Small intestine (tissue), 7 donors: ENCODE measurements at regions not wholly inside any gene's neighbourhood (a gene's known extent, or its start where the extent isn't known, plus 50 kb on each side); places are given as distances from the start of the nearest gene placed in this dataset.

Source experiments
- DNase-seq, 2 donors: peaks; one replicate each; pipeline versions ENCODE4 v3.0.0 to v3.0.0-alpha.2; 2013
- FAIRE-seq: peaks from 2 replicates; lab custom pipeline; 2012; peaks lifted over from hg19 to GRCh38; lab: Jason Lieb, UNC
- H3K27ac ChIP-seq, 3 donors: one replicate each; pipeline ENCODE4 v1.5.1; 2013; ENCODE audit warnings: low read length in 2 of 3, mild to moderate bottlenecking in 2 of 3, control low read depth in 1 of 3, inconsistent platforms in 1 of 3, low read depth in 1 of 3, moderate library complexity in 1 of 3
- H3K27me3 ChIP-seq, 3 donors: one replicate each; pipeline ENCODE4 v1.6.1; 2013; ENCODE audit warnings: low read length in 3 of 3, inconsistent platforms in 1 of 3; ENCODE audit not compliant: control insufficient read depth in 3 of 3, insufficient read depth in 3 of 3
- H3K36me3 ChIP-seq, 3 donors: one replicate each; pipeline ENCODE4 v1.6.1; 2013; ENCODE audit warnings: low read length in 3 of 3, inconsistent platforms in 1 of 3, low read depth in 1 of 3, mild to moderate bottlenecking in 1 of 3, moderate library complexity in 1 of 3; ENCODE audit not compliant: control insufficient read depth in 3 of 3, insufficient read depth in 2 of 3
- H3K4me1 ChIP-seq, 3 donors: one replicate each; pipeline ENCODE4 v1.6.1; 2013; ENCODE audit warnings: low read length in 2 of 3, inconsistent platforms in 1 of 3, low read depth in 1 of 3, mild to moderate bottlenecking in 1 of 3, moderate library complexity in 1 of 3; ENCODE audit not compliant: control insufficient read depth in 3 of 3, insufficient read depth in 2 of 3
- H3K4me3 ChIP-seq, 3 donors: one replicate each; pipeline ENCODE4 v1.5.1; 2013; ENCODE audit warnings: low read length in 3 of 3, control low read depth in 1 of 3, inconsistent platforms in 1 of 3, low read depth in 1 of 3, mild to moderate bottlenecking in 1 of 3, moderate library complexity in 1 of 3
- H3K9me3 ChIP-seq, 2 donors: one replicate each; pipeline ENCODE4 v1.6.1; 2013; ENCODE audit warnings: low read depth in 1 of 2, low read length in 1 of 2; ENCODE audit not compliant: control insufficient read depth in 2 of 2, insufficient read depth in 1 of 2
- WGBS, 3 donors: extraction: QIAGEN DNeasy Blood & Tissue Kit; methylation state at CpG; one replicate each; pipeline ENCODE4 v1.1.7; 2013; 5-methylcytosine and 5-hydroxymethylcytosine counted together
- donor health status: healthy with polysubstance abuse.
- donor health status: control.
- donor health status: control.
- donor health status: Bipolar disorder and iron deficiency.
- donor health status: healthy.

- H3K36me3 ChIP-seq = no peaks in the 10 kb centered on the region
- DNase-seq (no peak), FAIRE-seq (no peak)
- no peak overlapping the region for H3K4me3 ChIP-seq
- no peaks in the 10 kb centered on the region for H3K4me1 ChIP-seq
- no peaks in the 10 kb centered on the region for H3K9me3 ChIP-seq
- no peaks in the 10 kb centered on the region for H3K27me3 ChIP-seq
- 71 to 88% (median 83%) methylated on average over 3 of the region's 3 CpGs for WGBS, 3 donors
- H3K27ac ChIP-seq = no peak overlapping the region
These were observed 820.8 kb downstream of the MTRR start for GRCh38 chr5:8689773-8690172.

GRCh38 chr5:8691221-8691620 is 822.3 kb downstream of the MTRR start:
- Histone ChIP-seq H3K27ac (no peak overlapping the region), H3K4me1 (no peaks in the 10 kb centered on the region), H3K9me3 (no peaks in the 10 kb centered on the region), H3K4me3 (no peak overlapping the region), H3K27me3 (no peaks in the 10 kb centered on the region), H3K36me3 (no peaks in the 10 kb centered on the region)
- 26 to 64% (median 36%) methylated on average over 2 of the region's 2 CpGs for WGBS, 3 donors
- FAIRE-seq = no peak
- no peak for DNase-seq

GRCh38 chr5:8693341-8693844 is 824.4 kb downstream of the MTRR start:
- DNase-seq = no peak
- no peak for FAIRE-seq
- Histone ChIP-seq H3K27me3 (no peaks in the 10 kb centered on the region), H3K36me3 (no peaks in the 10 kb centered on the region), H3K4me3 (no peak overlapping the region), H3K27ac (no peak overlapping the region), H3K4me1 (no peaks in the 10 kb centered on the region), H3K9me3 (no peaks in the 10 kb centered on the region)
- WGBS, 3 donors = 68 to 91% (median 86%) methylated on average over 1 of the region's 1 CpG

GRCh38 chr5:8694545-8694944 is 825.6 kb downstream of the MTRR start:
- H3K27ac ChIP-seq = no peak overlapping the region
- no peaks in the 10 kb centered on the region for H3K4me1 ChIP-seq
- no peak for DNase-seq
- H3K36me3 ChIP-seq = no peaks in the 10 kb centered on the region
- WGBS, 3 donors = 79 to 87% (median 80%) methylated on average over 3 of the region's 3 CpGs
- H3K9me3 ChIP-seq = no peaks in the 10 kb centered on the region
- no peaks in the 10 kb centered on the region for H3K27me3 ChIP-seq
- FAIRE-seq = no peak
- H3K4me3 ChIP-seq = no peak overlapping the region

GRCh38 chr5:8695902-8696845 is 827.2 kb downstream of the MTRR start:
- Histone ChIP-seq H3K27ac (no peak overlapping the region), H3K4me1 (no peaks in the 10 kb centered on the region), H3K9me3 (no peaks in the 10 kb centered on the region), H3K27me3 (no peaks in the 10 kb centered on the region), H3K36me3 (no peaks in the 10 kb centered on the region), H3K4me3 (no peak overlapping the region)
- WGBS, 3 donors = 60 to 76% (median 69%) methylated on average over 10 of the region's 10 CpGs
- FAIRE-seq (no peak), DNase-seq (no peak)

GRCh38 chr5:8700222-8700621 is 831.3 kb downstream of the MTRR start:
- peak; percentile 1 to 10 for DNase-seq

GRCh38 chr5:8700671-8701070 is 831.7 kb downstream of the MTRR start:
- WGBS, 3 donors = 61 to 76% (median 73%) methylated on average over 7 of the region's 7 CpGs
- H3K4me3 ChIP-seq = no peak overlapping the region
- H3K36me3 ChIP-seq = no peaks in the 10 kb centered on the region
- H3K27ac ChIP-seq = peak overlapping the region in 2 of 3 donors; percentile 33 to 67
- DNase-seq = peak in 1 of 2 donors; percentile 7
- no peak for FAIRE-seq
- H3K27me3 ChIP-seq = no peaks in the 10 kb centered on the region
- H3K4me1 ChIP-seq = no peaks in the 10 kb centered on the region
- H3K9me3 ChIP-seq = no peaks in the 10 kb centered on the region

More at GRCh38 chr5:8700222-8700621, 831.3 kb downstream of the MTRR start:
- no peaks in the 10 kb centered on the region for H3K27me3 ChIP-seq
- H3K4me1 ChIP-seq = no peaks in the 10 kb centered on the region
- H3K9me3 ChIP-seq = no peaks in the 10 kb centered on the region
- no peak overlapping the region for H3K4me3 ChIP-seq
- FAIRE-seq = no peak
- no peaks in the 10 kb centered on the region for H3K36me3 ChIP-seq
- peak overlapping the region in 2 of 3 donors; percentile 33 to 67 for H3K27ac ChIP-seq
- 64 to 83% (median 77%) methylated on average over 5 of the region's 5 CpGs for WGBS, 3 donors

GRCh38 chr5:8701251-8701650 is 832.3 kb downstream of the MTRR start:
- H3K9me3 ChIP-seq = no peaks in the 10 kb centered on the region
- H3K4me1 ChIP-seq = no peaks in the 10 kb centered on the region
- no peaks in the 10 kb centered on the region for H3K27me3 ChIP-seq
- FAIRE-seq (no peak), DNase-seq (no peak)
- peak overlapping the region in 1 of 3 donors; percentile 64 for H3K27ac ChIP-seq
- H3K36me3 ChIP-seq = no peaks in the 10 kb centered on the region
- H3K4me3 ChIP-seq = no peak overlapping the region
- WGBS, 3 donors = 53 to 60% (median 54%) methylated on average over 2 of the region's 2 CpGs
